ENCODE measurements at regions not wholly inside any gene's neighbourhood (a gene's known extent, or its start where the extent isn't known, plus 50 kb on each side); places are given as distances from the start of the nearest gene placed in this dataset.

GRCh38 chr21:28442085-28442484, 550.6 kb downstream of the LTN1 start:
- Histone ChIP-seq H3K9me3 (replicated peaks; ENCODE audit: control insufficient read depth, insufficient read depth, low read length) (no peaks in the 10 kb centered on the region), H4K20me1 (replicated peaks; ENCODE audit: control insufficient read depth, extremely low read depth, insufficient read depth, low read length) (no peaks in the 10 kb centered on the region), H3K27me3 (ENCODE audit: control insufficient read depth in 2 of 2, insufficient read depth in 2 of 2, low read length in 2 of 2) (no peaks in the 10 kb centered on the region), H2AFZ (ENCODE audit: low read depth, low read length) (no peak overlapping the region), H3K27ac (ENCODE audit: insufficient read depth, low read depth, low read length) (no peak overlapping the region), H3K4me1 (ENCODE audit: control insufficient read depth, extremely low read depth, insufficient read depth, low read length) (no peaks in the 10 kb centered on the region), H3K9ac (replicated peaks; ENCODE audit: extremely low read depth, insufficient read depth, low read length) (no peak overlapping the region), H3K79me2 (ENCODE audit: control insufficient read depth, insufficient read depth, low read length) (no peaks in the 10 kb centered on the region), H3K4me3 (replicated peaks in 1 of 3; ENCODE audit: insufficient read depth in 1 of 3, low read depth in 1 of 3, low read length in 3 of 3) (no peak overlapping the region), H3K4me2 (ENCODE audit: insufficient read depth, low read length) (no peak overlapping the region), H3K9me1 (replicated peaks; ENCODE audit: control insufficient read depth, extremely low read depth, insufficient read depth, low read length) (no peaks in the 10 kb centered on the region), H3K36me3 (ENCODE audit: control insufficient read depth in 2 of 2, extremely low read depth in 1 of 2, insufficient read depth in 2 of 2, low read length in 2 of 2) (no peaks in the 10 kb centered on the region)
- POLR2A ChIA-PET: no interaction called here
- DNase-seq (ENCODE audit: low read depth, low spot score) (no peak), FAIRE-seq (no peak)
- TF ChIP-seq EZH2 (IDR thresholded peaks at IDR 0.05; ENCODE audit: borderline replicate concordance, low read depth, low read length, severe bottlenecking) (no peak), FOS (IDR thresholded peaks at IDR 0.05; ENCODE audit: borderline replicate concordance, insufficient read depth, low read length) (no peak), GATA2 (IDR thresholded peaks at IDR 0.05; ENCODE audit: insufficient read depth, insufficient read length, low read depth, low read length) (no peak), POLR2AphosphoS5 (IDR thresholded peaks at IDR 0.05; ENCODE audit: insufficient read depth, low read depth, low read length) (no peak), POLR2A (IDR thresholded peaks at IDR 0.05; ENCODE audit: low read depth, low read length) (no peak), CTCF (IDR thresholded peaks at IDR 0.05; ENCODE audit: extremely low read depth in 1 of 2, insufficient read depth in 1 of 2, low read depth in 1 of 2, low read length in 2 of 2) (no peak), MAX (IDR thresholded peaks at IDR 0.05; ENCODE audit: insufficient read depth, insufficient read length) (no peak), JUN (IDR thresholded peaks at IDR 0.05; ENCODE audit: borderline replicate concordance, insufficient read depth, insufficient read length, low read depth) (no peak), MYC (IDR thresholded peaks at IDR 0.05; ENCODE audit: low read depth, low read length) (no peak)
- CTCF ChIA-PET: no interaction called here
- intact Hi-C loops (cut with micrococcal nuclease): no loop called here
- dilution Hi-C loops (cut with MboI; ENCODE audit: extremely low pct_ligation_motif_present, low sequenced_read_pairs): no loop called here
- BruUV-seq (replicated peaks): no TSS peak
